HuH-7 (cell line): ENCODE measurements at regions not wholly inside any gene's neighbourhood (a gene's known extent, or its start where the extent isn't known, plus 50 kb on each side); places are given as distances from the start of the nearest gene placed in this dataset.

Source experiments
- DNase-seq: peaks from one replicate; pipeline ENCODE4 v3.0.0; 2011; ENCODE audit warnings: low spot score

DNA sequence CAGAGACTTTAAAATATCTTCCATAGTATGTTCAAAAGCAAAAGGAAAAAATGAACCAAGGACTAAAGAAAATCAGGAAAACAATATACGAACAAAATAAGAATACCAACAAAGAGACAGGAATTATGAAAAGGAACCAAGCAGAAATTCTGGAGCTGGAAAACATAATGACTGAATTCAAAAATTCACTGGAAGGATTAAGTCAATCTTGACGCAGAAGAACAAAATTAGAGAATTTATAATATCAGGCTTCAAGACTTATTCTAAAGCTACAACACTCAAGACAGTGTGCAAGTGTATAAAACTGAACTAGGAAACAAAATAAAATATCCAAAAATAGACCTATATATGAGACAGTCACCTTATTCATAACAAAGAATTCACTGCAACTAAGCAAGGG is 56.9 kb upstream of the GYPC start:
- DNase-seq, result no peak

DNA sequence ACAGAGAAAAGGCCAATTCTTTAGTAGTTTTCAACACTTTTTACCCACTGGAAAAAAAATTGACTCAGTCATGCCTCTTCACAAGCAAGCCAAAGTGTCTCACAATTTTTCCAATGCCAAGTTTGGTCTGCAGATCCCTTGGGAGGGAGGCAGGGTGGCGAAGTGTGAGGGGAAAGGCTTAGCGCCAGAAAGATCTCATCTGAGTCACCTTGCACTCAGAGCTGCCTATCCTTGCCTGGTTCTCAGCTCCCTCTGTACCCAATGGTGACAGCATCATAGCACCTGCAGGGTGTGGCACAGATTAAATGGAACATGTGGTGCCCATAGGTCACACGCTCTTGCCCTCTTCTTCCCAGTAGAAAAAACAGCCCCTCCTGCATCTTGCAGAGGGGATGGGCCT is 55.2 kb upstream of the GYPC start:
- DNase-seq, result no peak

DNA sequence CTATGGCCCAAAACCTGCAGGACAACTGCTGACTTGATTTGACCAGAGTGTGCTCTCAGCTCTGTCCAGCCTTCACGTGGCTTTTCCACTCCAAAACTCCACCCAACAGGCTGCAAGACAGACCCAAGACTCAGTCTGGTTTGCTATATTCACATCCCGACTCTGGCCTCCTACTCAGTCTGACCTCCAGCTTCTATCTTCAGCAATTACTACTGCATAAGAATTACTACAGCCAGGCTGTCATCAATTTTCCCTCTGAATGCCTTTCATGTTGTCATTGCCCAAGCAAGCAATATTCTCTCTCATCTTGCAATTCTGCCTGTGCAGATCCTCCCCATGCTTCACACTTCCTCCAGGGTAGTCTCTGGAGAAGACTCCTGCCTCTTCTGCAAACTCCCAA is 53.6 kb upstream of the GYPC start:
- no peak for DNase-seq
